A673 (cell line): ENCODE measurements at regions not wholly inside any gene's neighbourhood (a gene's known extent, or its start where the extent isn't known, plus 50 kb on each side); places are given as distances from the start of the nearest gene placed in this dataset.

Experiments used
- BruUV-seq: library from RNA; stranded (reverse); fragments of 400-500 nt; replicated peaks from 2 replicates; lab custom pipeline; 2021; lab: Mats Ljungman, UMichigan
- CTCF ChIA-PET: fragments of 300-600 bp; sonication (Branson Sonifier 250); formaldehyde crosslinking; loops from one replicate; lab custom pipeline; 2022; ENCODE audit warnings: antibody characterized with exemption; lab: Charles Lee
- POLR2A ChIA-PET: fragments of 300-600 bp; sonication (Branson Sonifier 250); formaldehyde crosslinking; loops from one replicate; lab custom pipeline; 2022; ENCODE audit warnings: antibody characterized with exemption; ENCODE audit not compliant: low non-redundant PET; lab: Charles Lee
- DNase-seq: peaks from one replicate; pipeline ENCODE4 v3.0.0-alpha.2; 2015; ENCODE audit warnings: low spot score
- H3K27ac ChIP-seq: fragments of 200-600 bp; sonication (generic); 2 replicates; pipeline ENCODE4 v1.5.1; 2016; ENCODE audit warnings: mixed run types, low read depth, mild to moderate bottlenecking, mixed read lengths, antibody characterized with exemption, low read length; ENCODE audit not compliant: poor library complexity, severe bottlenecking
- H3K27me3 ChIP-seq: fragments of 200-600 bp; sonication (generic); replicated peaks from 2 replicates; pipeline ENCODE4 v1.6.1; 2017; ENCODE audit warnings: mixed run types, low read depth, mild to moderate bottlenecking, mixed read lengths, antibody characterized with exemption, low read length; ENCODE audit not compliant: insufficient read depth, poor library complexity
- H3K36me3 ChIP-seq: fragments of 200-600 bp; sonication (generic); 2 replicates; pipeline ENCODE4 v1.6.1; 2016; ENCODE audit warnings: mixed run types, mild to moderate bottlenecking, mixed read lengths, antibody characterized with exemption, low read length; ENCODE audit not compliant: insufficient read depth, poor library complexity, severe bottlenecking
- H3K4me1 ChIP-seq: fragments of 200-600 bp; sonication (generic); 2 replicates; pipeline ENCODE4 v1.6.1; 2017; ENCODE audit warnings: mixed run types, mild to moderate bottlenecking, mixed read lengths, antibody characterized with exemption, low read length; ENCODE audit not compliant: insufficient read depth, poor library complexity, severe bottlenecking
- H3K4me3 ChIP-seq: fragments of 200-600 bp; sonication (generic); 2 replicates; pipeline ENCODE4 v1.5.1; 2016; ENCODE audit warnings: low read depth, mixed run types, mild to moderate bottlenecking, mixed read lengths, low read length; ENCODE audit not compliant: poor library complexity, severe bottlenecking
- H3K9me3 ChIP-seq: fragments of 200-600 bp; sonication (generic); 2 replicates; pipeline ENCODE4 v1.6.1; 2016; ENCODE audit warnings: mixed run types, low read depth, mild to moderate bottlenecking, mixed read lengths, antibody characterized with exemption, low read length; ENCODE audit not compliant: poor library complexity, severe bottlenecking
- CTCF ChIP-seq: fragments of 300-800, 200-600 bp; sonication (generic); conservative IDR thresholded peaks from 2 replicates; pipeline ENCODE4 v1.5.1; 2017; ENCODE audit warnings: low read depth, mild to moderate bottlenecking, antibody characterized with exemption, low read length, moderate library complexity, mixed read lengths
- EZH2 ChIP-seq: fragments of 200-600 bp; sonication (generic); IDR thresholded peaks from 2 replicates; pipeline ENCODE4 v1.6.1; 2017; ENCODE audit warnings: borderline replicate concordance, low read depth, mild to moderate bottlenecking, mixed read lengths, antibody characterized with exemption, low read length; ENCODE audit not compliant: poor library complexity, severe bottlenecking
- intact Hi-C: fragments of 100-400 bp; cut with micrococcal nuclease; formaldehyde crosslinking; loops from one replicate; pipeline ENCODE4 v1.10.0; 2022; ENCODE audit not compliant: unreplicated experiment

GRCh38 chr17:74012465-74012864 lies 191.0 kb upstream of the RPL38 start:
- H3K36me3 ChIP-seq, result no peaks in the 10 kb centered on the region
- H3K4me3 ChIP-seq, result no peak overlapping the region
- H3K9me3 ChIP-seq, result no peaks in the 10 kb centered on the region
- intact Hi-C loops, result loop anchor here (5.0 kb wide), 1 partner anchor 50 kb away; no protein-coding TSS in a partner anchor
- H3K27ac ChIP-seq, result no peak overlapping the region
- DNase-seq, result no peak
- POLR2A ChIA-PET, result interaction anchor here (0.6 kb wide), 1 partner anchor 80 kb away, joined by 3 read pairs; no protein-coding TSS in a partner anchor
- peaks cover 11% of the 10 kb centered on the region for H3K4me1 ChIP-seq
- BruUV-seq, result no TSS peak
- CTCF ChIA-PET, result no interaction called here
- peaks cover 20% of the 10 kb centered on the region for H3K27me3 ChIP-seq
- TF ChIP-seq CTCF (no peak), EZH2 (no peak)

- POLR2A ChIA-PET, result no interaction called here
- Histone ChIP-seq H3K4me1 (no peaks in the 10 kb centered on the region), H3K4me3 (no peak overlapping the region), H3K27me3 (peaks cover 13% of the 10 kb centered on the region), H3K27ac (no peak overlapping the region), H3K36me3 (no peaks in the 10 kb centered on the region), H3K9me3 (no peaks in the 10 kb centered on the region)
- DNase-seq, result no peak
- intact Hi-C loops, result no loop called here
- CTCF ChIA-PET, result no interaction called here
- no TSS peak for BruUV-seq
- TF ChIP-seq EZH2, result no peak
- TF ChIP-seq CTCF, result no peak
Measured at GRCh38 chr17:74015316-74015715, 188.2 kb upstream of the RPL38 start.

- no peaks in the 10 kb centered on the region for H3K9me3 ChIP-seq
- no peak for DNase-seq
- H3K4me1 ChIP-seq, result no peaks in the 10 kb centered on the region
- intact Hi-C loops, result no loop called here
- H3K4me3 ChIP-seq, result no peak overlapping the region
- ChIA-PET CTCF (no interaction called here), POLR2A (no interaction called here)
- TF ChIP-seq CTCF (no peak), EZH2 (no peak)
- H3K27me3 ChIP-seq, result peaks cover 13% of the 10 kb centered on the region
- BruUV-seq, result no TSS peak
- H3K36me3 ChIP-seq, result no peaks in the 10 kb centered on the region
- H3K27ac ChIP-seq, result no peak overlapping the region
Measured at GRCh38 chr17:74015990-74016389, 187.5 kb upstream of the RPL38 start.
